ENCODE measurements at regions not wholly inside any gene's neighbourhood (a gene's known extent, or its start where the extent isn't known, plus 50 kb on each side); places are given as distances from the start of the nearest gene placed in this dataset.

- TF ChIP-seq CTCF (IDR thresholded peaks at IDR 0.05; ENCODE audit: low read length), result no peak
- TF ChIP-seq EZH2 (IDR thresholded peaks at IDR 0.05; ENCODE audit: borderline replicate concordance, low read length), result no peak
Measured at GRCh38 chr9:84481636-84482218, 141.2 kb upstream of the SLC28A3 start.

All from OCI-LY1 (cell line).